Fibroblast of villous mesenchyme (primary cell): ENCODE measurements at regions not wholly inside any gene's neighbourhood (a gene's known extent, or its start where the extent isn't known, plus 50 kb on each side); places are given as distances from the start of the nearest gene placed in this dataset.
"Not testable (repeated sequence)": the region's sequence is repeated elsewhere in the genome, so short reads cannot be mapped to it uniquely, and the experiment has no call there.

Experiments used
- DNase-seq: peaks from one replicate; pipeline ENCODE4 v3.0.0-alpha.2; 2010; ENCODE audit warnings: low read depth
- H3K4me3 ChIP-seq: 2 replicates; pipeline ENCODE4 v1.5.1; 2011; ENCODE audit warnings: low read depth, mild to moderate bottlenecking, low read length
- TF ChIP-seq, protein P1 (sequence below): IDR thresholded peaks from 2 replicates; pipeline ENCODE4 v1.5.1; 2012; ENCODE audit warnings: low read depth, mild to moderate bottlenecking, low read length; ENCODE audit not compliant: insufficient read depth

DNA sequence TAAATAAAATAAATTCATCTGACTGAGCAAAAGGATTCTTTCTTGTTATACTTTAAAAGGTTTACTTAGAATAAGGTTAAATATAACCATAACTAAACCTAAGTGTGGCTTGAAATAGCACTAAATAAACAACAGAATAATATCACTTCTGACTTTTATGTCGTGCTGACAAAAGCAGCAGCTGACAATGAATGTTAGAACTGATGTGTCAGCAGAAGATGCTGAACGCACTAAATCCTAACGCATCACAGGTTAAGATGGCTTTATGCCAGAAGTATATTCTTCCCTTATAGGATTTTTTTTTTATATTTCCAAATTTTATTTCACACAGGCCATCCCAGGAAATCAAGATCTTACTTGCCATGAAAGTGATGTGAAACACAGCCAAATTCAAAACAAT lies 558.3 kb upstream of the NBEA start:
- TF ChIP-seq, protein P1, sequence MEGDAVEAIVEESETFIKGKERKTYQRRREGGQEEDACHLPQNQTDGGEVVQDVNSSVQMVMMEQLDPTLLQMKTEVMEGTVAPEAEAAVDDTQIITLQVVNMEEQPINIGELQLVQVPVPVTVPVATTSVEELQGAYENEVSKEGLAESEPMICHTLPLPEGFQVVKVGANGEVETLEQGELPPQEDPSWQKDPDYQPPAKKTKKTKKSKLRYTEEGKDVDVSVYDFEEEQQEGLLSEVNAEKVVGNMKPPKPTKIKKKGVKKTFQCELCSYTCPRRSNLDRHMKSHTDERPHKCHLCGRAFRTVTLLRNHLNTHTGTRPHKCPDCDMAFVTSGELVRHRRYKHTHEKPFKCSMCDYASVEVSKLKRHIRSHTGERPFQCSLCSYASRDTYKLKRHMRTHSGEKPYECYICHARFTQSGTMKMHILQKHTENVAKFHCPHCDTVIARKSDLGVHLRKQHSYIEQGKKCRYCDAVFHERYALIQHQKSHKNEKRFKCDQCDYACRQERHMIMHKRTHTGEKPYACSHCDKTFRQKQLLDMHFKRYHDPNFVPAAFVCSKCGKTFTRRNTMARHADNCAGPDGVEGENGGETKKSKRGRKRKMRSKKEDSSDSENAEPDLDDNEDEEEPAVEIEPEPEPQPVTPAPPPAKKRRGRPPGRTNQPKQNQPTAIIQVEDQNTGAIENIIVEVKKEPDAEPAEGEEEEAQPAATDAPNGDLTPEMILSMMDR = no peak
- H3K4me3 ChIP-seq = no peak overlapping the region
- DNase-seq = no peak

DNA sequence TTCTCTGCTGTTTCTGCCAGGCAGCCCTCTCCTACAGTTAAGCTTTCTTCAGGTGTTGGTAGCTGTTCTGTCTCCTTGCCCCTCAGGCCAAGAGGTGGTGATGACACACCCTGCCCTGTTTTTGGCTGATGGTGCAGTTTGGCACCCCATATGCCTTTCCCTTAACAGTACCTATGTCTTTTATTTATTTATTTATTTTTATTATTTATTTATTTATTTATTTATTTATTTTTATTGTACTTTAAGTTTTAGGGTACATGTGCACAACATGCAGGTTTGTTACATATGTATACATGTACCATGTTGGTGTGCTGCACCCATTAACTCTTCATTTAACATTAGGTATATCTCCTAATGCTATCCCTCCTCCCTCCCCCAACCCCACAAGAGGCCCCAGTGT lies 555.8 kb upstream of the NBEA start:
- not testable (repeated sequence) for H3K4me3 ChIP-seq, DNase-seq

DNA sequence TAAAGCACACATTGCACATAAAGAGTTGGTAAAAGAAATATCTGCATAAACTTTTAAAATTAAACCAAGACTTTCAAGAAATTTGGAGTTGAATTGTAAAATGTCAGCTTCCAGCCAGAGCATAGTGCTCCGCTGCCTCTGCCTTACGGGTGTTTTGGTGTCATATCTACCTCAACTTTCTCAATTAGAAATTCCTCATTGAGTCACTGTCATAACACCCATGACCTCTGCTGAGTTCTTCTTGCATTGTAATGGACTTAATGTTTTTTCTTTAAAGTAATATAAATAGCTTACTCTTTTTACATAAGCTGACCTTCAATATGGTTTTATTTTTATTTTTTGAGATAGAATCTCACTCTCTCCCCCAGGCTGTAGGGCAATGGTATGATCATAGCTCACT lies 551.0 kb upstream of the NBEA start:
- H3K4me3 ChIP-seq = no peak overlapping the region
- TF ChIP-seq, protein P1 = no peak
- DNase-seq = peak; percentile 77

DNA sequence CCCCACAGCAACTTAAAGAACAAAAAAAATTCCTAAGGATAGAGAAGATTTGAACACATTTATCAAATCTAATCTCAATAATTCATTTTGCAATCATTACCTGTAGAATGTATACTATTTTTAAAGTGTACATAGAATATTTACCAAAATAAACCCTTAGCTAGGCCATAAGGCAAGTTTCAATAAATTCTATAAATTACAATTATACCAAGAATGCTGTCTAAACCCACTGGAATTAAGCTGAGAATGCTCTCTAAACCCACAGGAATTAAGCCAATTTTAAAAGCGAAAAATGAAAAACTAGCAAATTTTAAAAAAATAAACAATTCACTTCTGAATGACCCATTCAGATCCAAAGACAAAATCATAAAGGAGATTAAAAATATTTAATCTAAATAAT lies 540.4 kb upstream of the NBEA start:
- H3K4me3 ChIP-seq = no peak overlapping the region
- DNase-seq = no peak
- TF ChIP-seq, protein P1 = no peak

DNA sequence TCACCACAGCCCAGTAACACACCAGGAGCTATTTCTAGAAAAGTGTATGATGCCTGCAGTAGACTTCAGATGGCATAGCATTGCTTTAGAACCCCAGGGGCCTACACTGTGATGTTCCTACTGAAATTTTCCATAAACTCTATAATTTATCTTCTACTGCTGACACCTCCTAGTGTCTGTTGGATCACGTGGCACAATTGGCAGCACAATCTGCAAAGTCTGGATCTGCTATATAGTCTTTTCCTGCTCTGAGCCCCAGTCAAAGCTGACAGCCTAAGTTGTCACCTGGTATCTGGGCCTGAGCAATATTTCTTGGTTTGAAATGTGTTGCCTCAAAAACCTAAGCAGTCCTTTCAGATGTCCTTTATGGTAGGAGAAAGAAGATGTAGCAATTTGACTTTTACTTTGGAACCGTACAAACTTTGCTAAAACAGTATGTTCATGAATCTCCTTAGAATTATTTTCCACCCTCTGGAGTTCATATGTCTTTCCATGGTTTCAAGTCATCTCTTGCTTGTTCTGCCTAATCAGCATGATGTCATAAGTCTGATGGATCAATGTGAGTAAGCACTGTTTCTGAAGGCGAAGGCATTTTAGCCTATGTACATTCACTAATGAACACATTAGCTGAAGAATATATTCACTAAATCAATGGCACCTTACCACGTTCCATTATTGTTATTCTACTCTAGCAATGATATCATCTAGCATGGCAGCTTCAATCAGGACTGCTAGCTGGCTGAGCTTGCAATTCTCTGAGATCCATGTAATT lies 536.5 kb upstream of the NBEA start:
- TF ChIP-seq, protein P1 = no peak
- H3K4me3 ChIP-seq = no peak overlapping the region
- no peak for DNase-seq

DNA sequence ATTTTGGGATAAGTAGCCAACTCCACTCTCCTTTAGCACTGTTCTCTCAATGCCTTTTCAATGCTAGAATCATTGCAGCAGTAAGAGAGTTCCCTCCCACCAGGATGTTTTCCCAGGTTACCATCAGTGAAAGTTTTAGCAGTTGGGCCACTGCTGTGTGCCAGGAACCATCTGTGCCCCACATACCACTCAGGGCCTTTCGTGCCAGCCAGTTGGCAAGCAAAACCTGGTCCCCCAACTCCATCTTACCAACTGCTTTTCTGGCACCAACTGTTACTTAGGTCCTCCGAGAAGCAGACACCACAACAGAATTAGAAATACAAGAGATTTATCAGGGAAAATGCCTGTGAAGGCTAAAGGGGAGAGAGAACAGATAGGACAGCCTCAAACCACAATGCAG lies 533.4 kb upstream of the NBEA start:
- H3K4me3 ChIP-seq = no peak overlapping the region
- no peak for DNase-seq
- TF ChIP-seq, protein P1 = no peak

DNA sequence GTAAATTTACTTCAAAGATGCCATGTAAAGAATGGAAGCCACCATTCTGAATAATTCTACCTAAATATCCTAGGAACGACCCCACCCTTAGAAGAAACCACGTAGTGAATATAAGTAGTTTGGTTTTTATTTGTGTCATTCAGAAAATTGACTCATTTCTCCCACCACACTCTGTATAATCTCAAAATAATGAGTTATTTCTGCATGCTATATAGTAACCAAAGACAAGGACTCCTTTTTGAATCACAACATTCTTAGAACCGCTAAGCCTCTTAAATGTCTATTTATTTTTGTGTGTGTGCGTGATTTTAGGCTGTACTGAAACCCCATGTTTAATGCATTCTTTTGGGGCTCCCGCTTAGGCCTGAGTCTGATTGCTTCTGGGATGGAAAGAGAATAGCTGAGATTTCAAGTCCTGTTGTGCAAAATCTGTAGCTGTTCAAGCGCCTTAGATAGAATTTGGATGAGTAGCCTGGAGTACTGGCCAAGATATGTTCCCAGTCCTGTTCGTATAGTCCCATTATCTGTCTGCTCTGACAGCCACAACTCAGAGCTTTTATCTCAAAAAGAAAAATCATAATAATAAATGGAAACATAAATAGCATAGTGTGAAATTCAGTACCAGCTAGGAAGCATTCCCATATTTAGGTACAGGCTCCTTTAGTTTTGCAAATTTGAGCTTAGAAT lies 532.4 kb upstream of the NBEA start:
- TF ChIP-seq, protein P1 = no peak
- H3K4me3 ChIP-seq = no peak overlapping the region
- no peak for DNase-seq
